K562 (cell line): ENCODE measurements at regions not wholly inside any gene's neighbourhood (a gene's known extent, or its start where the extent isn't known, plus 50 kb on each side); places are given as distances from the start of the nearest gene placed in this dataset.

Source experiments
- ATAC-seq: fragments of 200-7000 bp; cut with Tn5 transposase; 3 replicates; pipeline ENCODE4 v1.9.1; 2020; ENCODE audit warnings: moderate library complexity
- BruUV-seq: library from RNA; stranded (reverse); fragments of 400-500 nt; replicated peaks from 2 replicates; lab custom pipeline; 2021; lab: Mats Ljungman, UMichigan
- CTCF ChIA-PET: fragments of 300-600 bp; formaldehyde crosslinking; extraction: SDS; loops from one replicate; lab custom pipeline; 2021; ENCODE audit warnings: low intra/inter-chr PET ratio; lab: Yijun Ruan, JAX
- POLR2A ChIA-PET: fragments of 300-600, 350-650 bp; sonication (Branson Sonifier 250); formaldehyde crosslinking; extraction: SDS; loops from one replicate; lab custom pipeline; 2021; ENCODE audit warnings: antibody characterized with exemption, inconsistent platforms; lab: Yijun Ruan, JAX
- DNase-seq, 4 experiments: peaks; one replicate each; pipeline versions ENCODE4 v3.0.0 to v3.0.0-alpha.2; 2011 to 2018; ENCODE audit warnings: low spot score in 3 of 4, mixed read lengths in 3 of 4; ENCODE audit errors: extremely low read depth in 1 of 4
- FAIRE-seq: peaks from 2 replicates; lab custom pipeline; 2011; peaks lifted over from hg19 to GRCh38; lab: Jason Lieb, UNC
- H2AFZ ChIP-seq: 2 replicates; pipeline ENCODE4 v1.6.0; 2011; ENCODE audit warnings: low read depth, low read length, control low read depth, inconsistent platforms
- H3K27ac ChIP-seq: fragments of 200-600 bp; 3 replicates; pipeline ENCODE4 v1.8.0; 2011; ENCODE audit warnings: low read depth, mild to moderate bottlenecking, control low read depth, inconsistent platforms, low read length, moderate library complexity, mixed read lengths; ENCODE audit errors: extremely low read depth
- H3K27me3 ChIP-seq, 2 experiments: fragments of 300-600 bp in 1 of 2; 2 replicates in 1 of 2; 3 replicates in 1 of 2; pipeline versions ENCODE4 v1.6.0 to v1.8.0; 2011; ENCODE audit warnings: inconsistent platforms in 2 of 2, low read length in 2 of 2, mild to moderate bottlenecking in 1 of 2, mixed read lengths in 1 of 2, moderate library complexity in 1 of 2; ENCODE audit not compliant: control insufficient read depth in 2 of 2, insufficient read depth in 2 of 2
- H3K36me3 ChIP-seq: fragments of 300-600 bp; 3 replicates; pipeline ENCODE4 v1.8.0; 2011; ENCODE audit warnings: mild to moderate bottlenecking, low read length, inconsistent platforms; ENCODE audit not compliant: control insufficient read depth, insufficient read depth
- H3K4me1 ChIP-seq, 2 experiments: fragments of 200-600 bp in 1 of 2; replicated peaks in 1 of 2; 2 replicates in 1 of 2; 3 replicates in 1 of 2; pipeline versions ENCODE4 v1.5.1 to v1.8.0; 2011; ENCODE audit warnings: inconsistent platforms in 2 of 2, low read length in 2 of 2, mild to moderate bottlenecking in 1 of 2, mixed read lengths in 1 of 2, moderate library complexity in 1 of 2; ENCODE audit not compliant: control insufficient read depth in 2 of 2, insufficient read depth in 2 of 2
- H3K4me2 ChIP-seq: 2 replicates; pipeline ENCODE4 v1.6.1; 2011; ENCODE audit warnings: low read length, control low read depth, inconsistent platforms, mixed read lengths; ENCODE audit not compliant: insufficient read depth
- H3K4me3 ChIP-seq: fragments of 200-600 bp; sonication (generic), shearing (Covaris generic); 2 replicates; pipeline ENCODE4 v1.5.1; 2016; ENCODE audit warnings: control low read depth, inconsistent platforms
- H3K79me2 ChIP-seq: fragments of 200-600 bp; 3 replicates; pipeline ENCODE4 v1.8.0; 2011; ENCODE audit warnings: low read length, inconsistent platforms; ENCODE audit not compliant: control insufficient read depth, insufficient read depth
- H3K9ac ChIP-seq, 2 experiments: 2 replicates each; pipeline versions ENCODE4 v1.6.0 to v1.6.1; 2011; ENCODE audit warnings: low read depth in 2 of 2, low read length in 2 of 2, control low read depth in 1 of 2, inconsistent platforms in 1 of 2, mild to moderate bottlenecking in 1 of 2, mixed read lengths in 1 of 2; ENCODE audit not compliant: insufficient read depth in 1 of 2
- H3K9me1 ChIP-seq: one replicate; pipeline ENCODE4 v1.6.0; 2011; ENCODE audit warnings: inconsistent platforms, mild to moderate bottlenecking, low read length, moderate library complexity; ENCODE audit not compliant: control insufficient read depth, insufficient read depth
- H3K9me3 ChIP-seq: replicated peaks from 2 replicates; pipeline ENCODE4 v1.5.1; 2011; ENCODE audit warnings: low read depth, low read length, inconsistent platforms; ENCODE audit not compliant: control insufficient read depth, insufficient read depth
- H4K20me1 ChIP-seq: replicated peaks from 2 replicates; pipeline ENCODE4 v1.6.1; 2011; ENCODE audit warnings: low read length, inconsistent platforms, mixed read lengths; ENCODE audit not compliant: control insufficient read depth, insufficient read depth
- CHD2 ChIP-seq: IDR thresholded peaks from 2 replicates; pipeline ENCODE4 v1.6.1; 2011; ENCODE audit warnings: low read depth, low read length
- CREB3L1 ChIP-seq: fragments of 450-650 bp; IDR thresholded peaks from 2 replicates; pipeline ENCODE4 v1.6.1; 2014; ENCODE audit warnings: low read depth, mild to moderate bottlenecking, moderate library complexity, borderline replicate concordance
- FOXP1 ChIP-seq: sonication (generic); formaldehyde crosslinking; IDR thresholded peaks from 2 replicates; pipeline ENCODE4 v1.8.0; 2022; ENCODE audit warnings: mild to moderate bottlenecking, missing genetic modification reagents
- LEF1 ChIP-seq: fragments of 450-650 bp; IDR thresholded peaks from 2 replicates; pipeline ENCODE4 v1.6.1; 2016; ENCODE audit warnings: mild to moderate bottlenecking
- MCM5 ChIP-seq: fragments of 450-650 bp; IDR thresholded peaks from 2 replicates; pipeline ENCODE4 v1.6.1; 2016; ENCODE audit warnings: low read depth
- PHF21A ChIP-seq: fragments of 450-650 bp; IDR thresholded peaks from 2 replicates; pipeline ENCODE4 v1.6.1; 2017; ENCODE audit warnings: low read depth, borderline replicate concordance
- RUNX1 ChIP-seq: sonication (generic); IDR thresholded peaks from 2 replicates; pipeline ENCODE4 v1.6.1; 2016; ENCODE audit warnings: antibody characterized with exemption, low read depth
- SNAPC5 ChIP-seq: fragments of 250-450 bp; sonication (Bioruptor Pico); IDR thresholded peaks from 2 replicates; pipeline ENCODE4 v1.8.0; 2021; ENCODE audit warnings: moderate library complexity, mild to moderate bottlenecking, inconsistent platforms
- WGBS: fragments of 100-300 bp; shearing (Covaris generic); methylation state at CpG from one replicate; pipeline ENCODE4 v1.1.6; 2016; ENCODE audit warnings: low coverage, mixed read lengths; ENCODE audit not compliant: insufficient coverage; ENCODE audit errors: missing lambda C conversion rate; 5-methylcytosine and 5-hydroxymethylcytosine counted together
- in situ Hi-C: fragments of 300-500 bp; cut with MboI; formaldehyde crosslinking; loops from 4 replicates; pipeline ENCODE4 v1.15.0; 2018; ENCODE audit warnings: inconsistent platforms, mixed read lengths
- intact Hi-C: fragments of 100-400 bp; cut with micrococcal nuclease; formaldehyde crosslinking; loops from 2 replicates; pipeline ENCODE4 v1.14.2; 2022
- TF ChIP-seq, protein P1 (sequence below): sonication (generic); formaldehyde crosslinking; IDR thresholded peaks from 2 replicates; pipeline ENCODE4 v1.5.0; 2020; ENCODE audit warnings: missing genetic modification reagents
- TF ChIP-seq, protein P2 (sequence below): sonication (generic); formaldehyde crosslinking; IDR thresholded peaks from 2 replicates; pipeline ENCODE4 v1.8.1; 2023; ENCODE audit warnings: mild to moderate bottlenecking, missing genetic modification reagents

DNA sequence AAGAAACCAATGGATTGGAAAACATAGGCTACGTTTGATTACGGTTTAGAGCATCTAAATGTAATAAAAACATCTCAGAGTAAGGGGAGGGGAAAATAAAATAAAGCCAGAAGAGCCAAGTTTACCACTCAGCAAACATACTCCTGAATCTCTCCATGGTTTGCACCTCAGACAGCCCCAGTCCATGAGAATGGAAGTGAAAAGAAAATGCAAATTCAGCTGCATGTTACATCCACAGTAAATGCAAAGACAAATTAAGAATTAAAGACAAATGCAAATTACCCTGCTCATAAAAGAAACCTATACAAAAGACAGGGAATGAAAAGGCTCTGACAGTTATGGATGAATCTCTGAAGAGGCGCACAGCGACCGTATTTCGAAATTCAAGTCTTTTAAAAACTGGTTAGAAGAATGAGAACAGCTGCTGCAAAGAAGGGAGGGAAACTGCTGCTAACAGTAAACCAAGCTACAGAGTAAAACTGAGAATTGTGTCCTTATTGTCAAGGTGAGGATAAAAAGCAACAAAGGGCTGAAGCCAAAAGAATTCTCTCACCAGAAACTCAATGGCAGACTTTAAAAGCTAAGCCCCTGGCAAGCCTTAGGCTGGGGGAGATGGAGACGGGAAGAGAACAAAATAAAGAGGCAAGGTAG, 197.9 kb upstream of the ACVR2A start (continued):
- TF ChIP-seq MCM5 = no peak
- TF ChIP-seq LEF1 = no peak
- TF ChIP-seq CHD2 = no peak
- TF ChIP-seq RUNX1 = no peak
- TF ChIP-seq, all 486 proteins: peak for 0

- no peaks in the 10 kb centered on the region for H3K79me2 ChIP-seq
- no peaks in the 10 kb centered on the region for H3K9me1 ChIP-seq
- ATAC-seq (no peak), DNase-seq (no peak), FAIRE-seq (no peak)
- H3K4me3 ChIP-seq = no peak overlapping the region
- no peaks in the 10 kb centered on the region for H3K27me3 ChIP-seq
- 0 out of 2 replicates have a peak, but pooled peaks cover 2% of the 10 kb centered on the region for H3K9me3 ChIP-seq
- in situ Hi-C loops = no loop called here
- no peaks in the 10 kb centered on the region for H3K4me1 ChIP-seq
- 0% methylated on average over 4 of the region's 4 CpGs for WGBS
- no peaks in the 10 kb centered on the region for H4K20me1 ChIP-seq
- H3K9ac ChIP-seq = no peak overlapping the region
- intact Hi-C loops = no loop called here
- no TSS peak for BruUV-seq
- TF ChIP-seq, protein P1, sequence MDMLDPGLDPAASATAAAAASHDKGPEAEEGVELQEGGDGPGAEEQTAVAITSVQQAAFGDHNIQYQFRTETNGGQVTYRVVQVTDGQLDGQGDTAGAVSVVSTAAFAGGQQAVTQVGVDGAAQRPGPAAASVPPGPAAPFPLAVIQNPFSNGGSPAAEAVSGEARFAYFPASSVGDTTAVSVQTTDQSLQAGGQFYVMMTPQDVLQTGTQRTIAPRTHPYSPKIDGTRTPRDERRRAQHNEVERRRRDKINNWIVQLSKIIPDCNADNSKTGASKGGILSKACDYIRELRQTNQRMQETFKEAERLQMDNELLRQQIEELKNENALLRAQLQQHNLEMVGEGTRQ (CRISPR knock-in tag) = no peak
- TF ChIP-seq FOXP1 (CRISPR knock-in tag) (no peak), PHF21A (no peak), SNAPC5 (CRISPR knock-in tag) (no peak), CREB3L1 (no peak), MCM5 (no peak)
- TF ChIP-seq, protein P2, sequence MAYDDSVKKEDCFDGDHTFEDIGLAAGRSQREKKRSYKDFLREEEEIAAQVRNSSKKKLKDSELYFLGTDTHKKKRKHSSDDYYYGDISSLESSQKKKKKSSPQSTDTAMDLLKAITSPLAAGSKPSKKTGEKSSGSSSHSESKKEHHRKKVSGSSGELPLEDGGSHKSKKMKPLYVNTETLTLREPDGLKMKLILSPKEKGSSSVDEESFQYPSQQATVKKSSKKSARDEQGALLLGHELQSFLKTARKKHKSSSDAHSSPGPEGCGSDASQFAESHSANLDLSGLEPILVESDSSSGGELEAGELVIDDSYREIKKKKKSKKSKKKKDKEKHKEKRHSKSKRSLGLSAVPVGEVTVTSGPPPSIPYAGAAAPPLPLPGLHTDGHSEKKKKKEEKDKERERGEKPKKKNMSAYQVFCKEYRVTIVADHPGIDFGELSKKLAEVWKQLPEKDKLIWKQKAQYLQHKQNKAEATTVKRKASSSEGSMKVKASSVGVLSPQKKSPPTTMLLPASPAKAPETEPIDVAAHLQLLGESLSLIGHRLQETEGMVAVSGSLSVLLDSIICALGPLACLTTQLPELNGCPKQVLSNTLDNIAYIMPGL = no peak
- H3K36me3 ChIP-seq = no peaks in the 10 kb centered on the region
- ChIA-PET POLR2A (interaction anchor here (0.6 kb wide), 1 partner anchor 21 kb away, joined by 3 read pairs; no protein-coding TSS in a partner anchor), CTCF (no interaction called here)
- H3K27ac ChIP-seq = no peak overlapping the region
- no peak overlapping the region for H3K4me2 ChIP-seq
- H2AFZ ChIP-seq = no peak overlapping the region
These were observed 200.3 kb upstream of the ACVR2A start for GRCh38 chr2:147644491-147644890.
